Transverse colon (tissue), 4 donors: ENCODE measurements at regions not wholly inside any gene's neighbourhood (a gene's known extent, or its start where the extent isn't known, plus 50 kb on each side); places are given as distances from the start of the nearest gene placed in this dataset.

ENCODE experiments used
- DNase-seq: peaks from one replicate; pipeline ENCODE4 v3.0.0-alpha.2; 2019
- H3K27ac ChIP-seq, 4 donors: fragments of 200-600 bp; sonication (generic); 2 replicates each; pipeline ENCODE4 v1.5.1; 2016 to 2018; ENCODE audit warnings: inconsistent platforms in 4 of 4
- H3K27me3 ChIP-seq: fragments of 200-600 bp; sonication (generic); 2 replicates; pipeline ENCODE4 v1.5.1; 2017; ENCODE audit warnings: inconsistent platforms
- H3K36me3 ChIP-seq, 4 donors: fragments of 200-600 bp; sonication (generic); 2 replicates each; pipeline ENCODE4 v1.5.1; 2017 to 2019; ENCODE audit warnings: inconsistent platforms in 4 of 4
- H3K4me1 ChIP-seq, 4 donors: fragments of 200-600 bp; sonication (generic); 2 replicates each; pipeline ENCODE4 v1.5.1; 2017 to 2020; ENCODE audit warnings: inconsistent platforms in 4 of 4
- H3K4me3 ChIP-seq, 4 donors: fragments of 200-600 bp; sonication (generic); 1 replicate in 1 of 4; 2 replicates in 3 of 4; pipeline versions ENCODE4 v1.5.1 to v1.6.1; 2017 to 2019; ENCODE audit warnings: inconsistent platforms in 4 of 4
- H3K9me3 ChIP-seq, 2 donors: fragments of 200-600 bp; sonication (generic); 2 replicates each; pipeline ENCODE4 v1.5.1; 2017 to 2019; ENCODE audit warnings: inconsistent platforms in 2 of 2
- CTCF ChIP-seq, 5 experiments: fragments of 200-600 bp in 3 of 5; fragments of 450-650 bp in 2 of 5; sonication (generic) in 3 of 5; IDR thresholded peaks; 1 replicate in 2 of 5; 2 replicates in 3 of 5; pipeline ENCODE4 v1.5.1; 2016 to 2017; ENCODE audit warnings: antibody characterized with exemption in 5 of 5, inconsistent platforms in 3 of 5, mild to moderate bottlenecking in 2 of 5, moderate library complexity in 1 of 5
- EP300 ChIP-seq: sonication (generic); formaldehyde crosslinking; IDR thresholded peaks from one replicate; pipeline ENCODE4 v1.6.1; 2017; ENCODE audit warnings: antibody characterized with exemption, low read depth
- POLR2A ChIP-seq: fragments of 450-650 bp; IDR thresholded peaks from one replicate; pipeline ENCODE4 v1.6.1; 2016; ENCODE audit warnings: antibody characterized with exemption, mild to moderate bottlenecking, moderate library complexity
- POLR2AphosphoS5 ChIP-seq, 3 donors: sonication (generic); formaldehyde crosslinking; IDR thresholded peaks; one replicate each; pipeline ENCODE4 v1.6.1; 2016; ENCODE audit warnings: antibody characterized with exemption in 3 of 3
- WGBS, 2 donors: methylation state at CpG; one replicate each; pipeline ENCODE4 v1.1.5; 2018; ENCODE audit warnings: low coverage in 1 of 2; 5-methylcytosine and 5-hydroxymethylcytosine counted together
- in situ Hi-C, 4 donors: fragments of 200-750 bp; cut with MboI; loops; one replicate each; pipeline versions ENCODE4 v1.15.0 to v1.15.1; 2017; ENCODE audit warnings: low sequenced_read_pairs in 3 of 4, low pct_ligation_motif_present in 1 of 4, low pct_unique_long_range_greater_than_20kb in 1 of 4
- intact Hi-C: fragments of 100-400 bp; cut with DNase I; formaldehyde crosslinking; loops from one replicate; pipeline ENCODE4 v1.15.1; 2023; ENCODE audit warnings: low total_unique reads

- 92 to 93% methylated on average over 2 of the region's 2 CpGs for WGBS, 2 donors
- TF ChIP-seq POLR2AphosphoS5 (IDR thresholded peaks at IDR 0.05), result no peak
- no peak for TF ChIP-seq CTCF (IDR thresholded peaks at IDR 0.05)
- TF ChIP-seq POLR2A, result no peak
- TF ChIP-seq EP300, result no peak
- H3K4me1 ChIP-seq, result peaks cover 0 to under 1% (median 0%) of the 10 kb centered on the region in 4 donors
- H3K27ac ChIP-seq, result no peak overlapping the region
- no peaks in the 10 kb centered on the region for H3K9me3 ChIP-seq
- no peak for DNase-seq
- no peaks in the 10 kb centered on the region for H3K36me3 ChIP-seq
- intact Hi-C loops, result no loop called here
- H3K4me3 ChIP-seq, result no peak overlapping the region
- in situ Hi-C loops, result no loop called here
- H3K27me3 ChIP-seq, result no peaks in the 10 kb centered on the region
Measured at GRCh38 chr5:72697622-72698021, 118.8 kb upstream of the TNPO1 start.

GRCh38 chr5:72695659-72696058 is 120.8 kb upstream of the TNPO1 start:
- Histone ChIP-seq H3K36me3 (no peaks in the 10 kb centered on the region), H3K9me3 (no peaks in the 10 kb centered on the region), H3K4me3 (no peak overlapping the region), H3K27me3 (no peaks in the 10 kb centered on the region), H3K4me1 (peaks cover 0 to 12% (median 0%) of the 10 kb centered on the region in 4 donors), H3K27ac (no peak overlapping the region)
- DNase-seq, result no peak
- in situ Hi-C loops (no loop called here), intact Hi-C loops (no loop called here)
- no peak for TF ChIP-seq CTCF (IDR thresholded peaks at IDR 0.05)
- TF ChIP-seq EP300, result no peak
- no peak for TF ChIP-seq POLR2AphosphoS5 (IDR thresholded peaks at IDR 0.05)
- no peak for TF ChIP-seq POLR2A

GRCh38 chr5:72694856-72695255 is 121.6 kb upstream of the TNPO1 start:
- H3K27ac ChIP-seq, result no peak overlapping the region
- no peaks in the 10 kb centered on the region for H3K36me3 ChIP-seq
- H3K4me1 ChIP-seq, result peaks cover 0 to 12% (median 0%) of the 10 kb centered on the region in 4 donors
- in situ Hi-C loops (no loop called here), intact Hi-C loops (no loop called here)
- no peaks in the 10 kb centered on the region for H3K9me3 ChIP-seq
- DNase-seq, result no peak
- no peaks in the 10 kb centered on the region for H3K27me3 ChIP-seq
- WGBS, 2 donors, result 86 to 90% methylated on average over 2 of the region's 2 CpGs
- TF ChIP-seq CTCF (IDR thresholded peaks at IDR 0.05) (no peak), EP300 (no peak), POLR2AphosphoS5 (IDR thresholded peaks at IDR 0.05) (no peak), POLR2A (no peak)
- H3K4me3 ChIP-seq, result no peak overlapping the region

GRCh38 chr5:72693546-72694205 is 122.8 kb upstream of the TNPO1 start:
- intact Hi-C loops (no loop called here), in situ Hi-C loops (no loop called here)
- TF ChIP-seq CTCF (IDR thresholded peaks at IDR 0.05) (no peak), EP300 (no peak)
- Histone ChIP-seq H3K27me3 (no peaks in the 10 kb centered on the region), H3K4me1 (peaks cover 0 to 12% (median 0%) of the 10 kb centered on the region in 4 donors), H3K4me3 (no peak overlapping the region), H3K27ac (peak overlapping the region in 2 of 4 donors; percentile 38 to 54), H3K36me3 (no peaks in the 10 kb centered on the region), H3K9me3 (no peaks in the 10 kb centered on the region)
- no peak for DNase-seq
- WGBS, 2 donors, result 48 to 51% methylated on average over 4 to 5 of the region's 5 CpGs
